GM21786 (cell line): ENCODE measurements at regions not wholly inside any gene's neighbourhood (a gene's known extent, or its start where the extent isn't known, plus 50 kb on each side); places are given as distances from the start of the nearest gene placed in this dataset.
"Not testable (repeated sequence)": the region's sequence is repeated elsewhere in the genome, so short reads cannot be mapped to it uniquely, and the experiment has no call there.

ENCODE experiments used
- ATAC-seq: cut with Tn5 transposase; IDR thresholded peaks from one replicate; pipeline ENCODE4 v1.9.1; 2021; ENCODE audit not compliant: unreplicated experiment

- ATAC-seq, result no peak
Observed at GRCh38 chr5:102613661-102614060, 114.9 kb upstream of the SLCO6A1 start.

- ATAC-seq, result no peak
Observed at GRCh38 chr5:102617191-102618187, 118.7 kb upstream of the SLCO6A1 start.

DNA sequence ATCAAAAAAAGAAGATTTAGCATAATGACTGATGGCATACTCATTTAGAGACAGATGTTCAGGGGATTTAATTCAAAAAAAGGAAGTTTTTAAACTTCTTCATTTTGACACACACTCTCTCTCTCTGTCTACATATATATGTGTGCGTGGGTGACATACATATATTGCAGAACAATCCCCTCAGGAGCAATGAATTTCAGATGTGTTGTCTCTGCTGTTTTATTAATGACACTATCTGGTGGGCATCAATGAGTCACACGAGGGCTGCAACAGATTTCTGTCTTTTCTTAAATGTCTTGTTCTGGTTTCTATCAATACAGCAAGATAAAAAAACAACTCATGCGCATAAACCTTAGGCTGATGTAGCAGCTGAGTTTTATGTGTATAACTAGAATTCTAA is 123.5 kb upstream of the SLCO6A1 start:
- ATAC-seq, result no peak

GRCh38 chr5:102623329-102624065 is 124.7 kb upstream of the SLCO6A1 start:
- no peak for ATAC-seq

- ATAC-seq, result no peak
Observed at GRCh38 chr5:102624405-102624804, 125.6 kb upstream of the SLCO6A1 start.

DNA sequence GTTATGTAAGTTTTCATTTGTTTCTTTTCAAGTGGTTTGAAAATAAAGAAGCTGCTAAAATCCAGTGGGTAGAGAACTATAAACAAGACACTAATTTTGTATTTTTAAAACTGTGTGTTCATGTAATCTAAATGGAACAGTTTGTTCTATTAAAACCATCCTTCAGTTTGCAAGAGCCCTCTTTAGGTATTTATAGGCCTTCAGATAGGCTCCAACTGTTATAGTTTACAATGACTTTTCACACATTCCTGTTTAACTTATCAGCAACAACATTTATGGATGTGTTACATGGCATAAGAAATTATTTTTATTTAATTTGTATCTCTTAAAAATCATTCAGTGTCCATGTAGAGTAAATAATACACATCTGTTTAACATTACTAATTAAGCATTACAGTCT is 126.7 kb upstream of the SLCO6A1 start:
- no peak for ATAC-seq

- no peak for ATAC-seq
Observed at GRCh38 chr5:102625928-102626327, 127.1 kb upstream of the SLCO6A1 start.

DNA sequence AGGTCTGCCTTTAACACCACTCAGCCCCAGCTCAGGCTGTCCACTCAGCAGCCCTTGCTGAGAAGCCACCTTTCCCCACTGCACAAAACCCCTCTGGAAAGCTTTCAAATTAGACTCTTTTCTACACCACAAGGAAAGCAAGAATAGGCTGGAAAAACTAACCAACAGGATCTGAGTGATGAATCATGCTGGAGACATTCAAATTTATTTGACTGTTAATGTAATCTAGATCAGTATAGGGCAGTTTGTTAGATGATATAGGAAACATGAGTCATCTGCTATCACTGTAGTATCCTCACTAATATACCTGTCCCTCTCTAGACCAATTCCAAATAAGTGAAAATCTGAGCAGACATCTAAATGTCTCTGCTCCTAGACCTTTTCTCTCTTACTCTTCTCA is 127.8 kb upstream of the PAM start:
- ATAC-seq, result no peak

- no peak for ATAC-seq
Observed at GRCh38 chr5:102628441-102629175, 126.5 kb upstream of the PAM start.

GRCh38 chr5:102629827-102630605 is 125.1 kb upstream of the PAM start:
- no peak for ATAC-seq

DNA sequence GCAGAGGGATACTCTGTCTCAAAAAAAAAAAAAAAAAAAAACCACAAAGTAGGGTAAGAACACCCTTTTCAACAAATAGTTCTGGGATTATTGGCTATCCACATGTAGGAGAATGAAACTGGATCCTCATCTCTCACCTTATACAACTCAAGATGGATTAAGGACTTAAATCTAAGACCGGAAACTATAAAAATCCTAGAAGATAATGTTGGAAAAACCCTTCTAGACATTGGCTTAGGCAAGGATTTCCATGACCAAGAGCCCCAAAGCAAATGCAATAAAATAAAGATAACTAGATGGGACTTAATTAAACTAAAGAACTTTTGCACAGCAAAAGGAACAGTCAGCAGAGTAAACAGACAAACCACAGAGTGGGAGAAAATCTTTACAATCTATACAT is 119.7 kb upstream of the PAM start:
- not testable (repeated sequence) for ATAC-seq

DNA sequence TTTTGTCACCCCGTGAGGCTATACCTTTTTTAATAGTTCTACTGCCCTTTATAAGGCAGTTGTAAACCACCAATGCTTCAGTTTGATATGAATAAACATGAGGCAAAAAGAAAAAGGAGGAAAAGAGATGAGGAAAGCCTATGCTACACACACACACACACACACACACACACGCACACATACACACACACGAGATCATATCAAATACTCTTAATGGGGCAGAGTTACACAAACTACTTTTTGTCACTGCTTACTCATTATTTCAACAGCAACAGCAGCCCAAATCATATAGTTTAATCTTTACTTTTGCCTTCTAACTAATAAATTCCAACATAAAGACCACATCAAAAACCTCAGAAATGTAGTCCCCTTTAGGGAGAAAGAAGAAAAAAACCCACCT is 116.8 kb upstream of the PAM start:
- ATAC-seq, result no peak

DNA sequence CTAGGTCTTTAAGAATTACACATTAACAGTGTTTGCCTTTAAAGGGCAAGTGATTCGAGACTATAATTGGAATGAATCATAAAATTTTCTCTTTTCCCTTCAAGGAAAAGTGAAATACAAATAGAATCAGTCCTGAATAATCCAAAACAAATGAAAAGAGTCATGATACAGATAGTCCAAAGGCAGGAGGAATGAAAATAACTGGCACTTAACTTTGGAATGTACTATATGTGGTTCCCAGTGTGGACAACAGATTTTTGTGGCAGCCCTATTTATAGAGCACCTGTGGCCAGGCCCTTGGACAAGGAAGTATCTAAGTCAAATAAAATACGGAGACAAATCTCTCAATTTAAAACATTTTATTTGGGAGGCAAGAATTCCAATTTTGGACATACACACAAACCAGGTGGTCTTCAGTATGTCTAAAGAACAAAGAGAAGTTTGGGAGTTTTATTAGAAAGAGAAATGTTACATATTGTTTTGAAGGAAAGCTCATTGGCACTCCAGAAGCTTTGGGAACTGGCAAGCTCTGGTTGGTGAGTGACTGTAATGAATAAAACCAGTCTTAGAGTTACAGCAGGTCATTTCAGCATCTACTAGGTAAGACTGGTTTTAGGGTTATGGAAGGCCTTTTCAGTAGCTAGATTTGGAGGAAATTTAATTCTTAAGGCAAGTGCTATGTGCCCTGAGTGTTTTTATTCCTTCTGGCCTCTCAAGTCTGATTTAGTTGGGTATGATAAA is 116.0 kb upstream of the PAM start:
- ATAC-seq, result no peak

- no peak for ATAC-seq
Observed at GRCh38 chr5:102649731-102650130, 105.4 kb upstream of the PAM start.

GRCh38 chr5:102651466-102651865 is 103.6 kb upstream of the PAM start:
- ATAC-seq, result no peak

- no peak for ATAC-seq
Observed at GRCh38 chr5:102654559-102655349, 100.4 kb upstream of the PAM start.

DNA sequence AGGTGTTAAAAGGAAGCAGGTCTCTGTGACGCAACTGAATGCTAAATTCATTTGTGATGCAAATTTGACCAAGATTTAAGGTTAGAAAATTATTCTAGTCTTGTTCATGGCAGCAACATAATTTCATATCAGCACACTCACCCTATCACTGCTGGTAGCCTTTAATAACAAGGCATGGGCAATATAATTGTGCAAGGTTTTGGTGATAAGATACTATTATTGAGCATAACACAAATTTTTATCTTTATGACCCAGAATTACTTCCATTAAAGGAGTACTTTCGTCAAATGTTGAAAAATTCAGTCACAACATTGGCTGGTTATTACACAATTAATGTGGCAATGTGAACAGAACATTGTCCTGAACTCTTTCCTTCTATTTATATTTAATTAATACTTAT is 96.0 kb upstream of the PAM start:
- ATAC-seq, result no peak

DNA sequence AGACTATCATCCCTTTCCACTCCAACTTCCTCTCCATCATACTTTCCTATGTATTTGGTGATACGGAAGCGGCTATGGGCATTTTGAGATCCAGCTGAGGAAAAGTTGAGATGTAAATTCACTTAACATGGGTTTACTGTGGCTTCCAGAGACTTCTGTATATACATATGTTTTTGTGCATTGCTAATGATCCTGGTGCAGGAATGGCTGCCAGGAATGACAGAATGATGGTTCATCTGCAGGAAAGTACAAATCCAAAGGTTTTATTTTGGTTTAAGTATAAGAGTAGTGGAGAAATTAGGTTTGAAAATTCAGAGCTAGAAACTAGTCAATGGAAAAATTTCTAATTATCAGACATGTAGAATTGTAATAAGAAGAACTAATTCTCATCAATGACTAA is 95.0 kb upstream of the PAM start:
- no peak for ATAC-seq
